ENCODE measurements at regions not wholly inside any gene's neighbourhood (a gene's known extent, or its start where the extent isn't known, plus 50 kb on each side); places are given as distances from the start of the nearest gene placed in this dataset.

DNA sequence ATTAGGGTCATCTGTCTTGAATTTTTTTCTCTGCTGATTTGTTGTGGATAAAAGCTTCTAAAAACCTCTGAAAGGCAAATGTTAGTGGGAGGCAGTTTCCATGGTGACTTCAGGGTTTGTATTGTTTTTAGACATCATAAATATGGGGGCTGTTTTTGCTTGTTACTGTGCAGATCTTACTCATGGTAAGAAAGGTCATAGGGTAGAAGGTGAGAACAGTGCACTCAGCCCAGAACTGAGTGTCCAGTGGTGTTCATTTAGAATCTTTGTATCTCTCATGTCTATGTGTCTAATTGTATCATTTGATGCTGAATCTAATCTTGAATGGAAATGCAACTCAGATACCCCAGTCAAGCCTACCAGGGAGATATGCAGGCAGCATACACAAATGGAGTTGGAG lies 609.8 kb downstream of the ZNF674 start:
- no peak for TF ChIP-seq CHD4 (IDR thresholded peaks at IDR 0.05; ENCODE audit: borderline replicate concordance)
- TF ChIP-seq, protein P1, sequence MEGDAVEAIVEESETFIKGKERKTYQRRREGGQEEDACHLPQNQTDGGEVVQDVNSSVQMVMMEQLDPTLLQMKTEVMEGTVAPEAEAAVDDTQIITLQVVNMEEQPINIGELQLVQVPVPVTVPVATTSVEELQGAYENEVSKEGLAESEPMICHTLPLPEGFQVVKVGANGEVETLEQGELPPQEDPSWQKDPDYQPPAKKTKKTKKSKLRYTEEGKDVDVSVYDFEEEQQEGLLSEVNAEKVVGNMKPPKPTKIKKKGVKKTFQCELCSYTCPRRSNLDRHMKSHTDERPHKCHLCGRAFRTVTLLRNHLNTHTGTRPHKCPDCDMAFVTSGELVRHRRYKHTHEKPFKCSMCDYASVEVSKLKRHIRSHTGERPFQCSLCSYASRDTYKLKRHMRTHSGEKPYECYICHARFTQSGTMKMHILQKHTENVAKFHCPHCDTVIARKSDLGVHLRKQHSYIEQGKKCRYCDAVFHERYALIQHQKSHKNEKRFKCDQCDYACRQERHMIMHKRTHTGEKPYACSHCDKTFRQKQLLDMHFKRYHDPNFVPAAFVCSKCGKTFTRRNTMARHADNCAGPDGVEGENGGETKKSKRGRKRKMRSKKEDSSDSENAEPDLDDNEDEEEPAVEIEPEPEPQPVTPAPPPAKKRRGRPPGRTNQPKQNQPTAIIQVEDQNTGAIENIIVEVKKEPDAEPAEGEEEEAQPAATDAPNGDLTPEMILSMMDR (IDR thresholded peaks at IDR 0.05) = no peak
- no peak for TF ChIP-seq POLR2A (IDR thresholded peaks at IDR 0.05; ENCODE audit: low read length)
- no peak for TF ChIP-seq JUNB (IDR thresholded peaks at IDR 0.05)
- no peak for TF ChIP-seq HOXA7 (CRISPR knock-in tag; IDR thresholded peaks at IDR 0.05)
- no peak for TF ChIP-seq MYC (IDR thresholded peaks at IDR 0.05; ENCODE audit: borderline replicate concordance, low read length)
- no peak for TF ChIP-seq RFX5 (IDR thresholded peaks at IDR 0.05)
- TF ChIP-seq JUN (IDR thresholded peaks at IDR 0.05) = no peak
- no peak for TF ChIP-seq MAFK (IDR thresholded peaks at IDR 0.05; ENCODE audit: partially characterized antibody)
- no peak for TF ChIP-seq CBX8 (IDR thresholded peaks at IDR 0.05)
